Gastrocnemius medialis (tissue), 4 donors: ENCODE measurements at regions not wholly inside any gene's neighbourhood (a gene's known extent, or its start where the extent isn't known, plus 50 kb on each side); places are given as distances from the start of the nearest gene placed in this dataset.

ENCODE experiments used
- POLR2A ChIP-seq, 2 donors: fragments of 450-650 bp; IDR thresholded peaks; one replicate each; pipeline ENCODE4 v1.6.1; 2017; ENCODE audit warnings: antibody characterized with exemption in 2 of 2, mild to moderate bottlenecking in 2 of 2, moderate library complexity in 2 of 2
- TF ChIP-seq, protein P1 (sequence below), 5 experiments: fragments of 450-650 bp in 3 of 5; fragments of 200-600 bp in 2 of 5; sonication (generic) in 2 of 5; IDR thresholded peaks in 4 of 5; conservative IDR thresholded peaks in 1 of 5; 1 replicate in 4 of 5; 2 replicates in 1 of 5; pipeline ENCODE4 v1.5.1; 2016 to 2019; ENCODE audit warnings: antibody characterized with exemption in 5 of 5, mild to moderate bottlenecking in 3 of 5, moderate library complexity in 3 of 5

DNA sequence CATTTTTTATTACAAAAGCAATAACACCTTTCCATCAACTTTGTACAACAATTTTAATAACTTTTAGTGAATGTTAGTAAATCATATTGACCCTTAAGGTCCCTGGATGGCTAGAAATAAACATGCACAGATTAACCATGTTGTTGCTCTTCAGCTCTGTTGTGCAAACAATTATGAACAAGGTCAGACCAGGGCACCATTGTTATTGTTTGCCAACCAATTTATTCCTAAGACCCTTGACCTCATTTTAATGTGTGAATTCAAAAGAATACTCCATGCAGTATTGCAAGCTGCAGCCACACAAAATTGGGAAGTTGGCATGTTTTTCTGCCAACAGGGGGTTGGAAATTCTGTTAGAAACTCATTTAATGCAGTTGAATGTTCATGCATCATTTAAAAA is 426.6 kb upstream of the MAP3K7 start:
- TF ChIP-seq POLR2A (IDR thresholded peaks at IDR 0.05), result no peak
- TF ChIP-seq, protein P1, sequence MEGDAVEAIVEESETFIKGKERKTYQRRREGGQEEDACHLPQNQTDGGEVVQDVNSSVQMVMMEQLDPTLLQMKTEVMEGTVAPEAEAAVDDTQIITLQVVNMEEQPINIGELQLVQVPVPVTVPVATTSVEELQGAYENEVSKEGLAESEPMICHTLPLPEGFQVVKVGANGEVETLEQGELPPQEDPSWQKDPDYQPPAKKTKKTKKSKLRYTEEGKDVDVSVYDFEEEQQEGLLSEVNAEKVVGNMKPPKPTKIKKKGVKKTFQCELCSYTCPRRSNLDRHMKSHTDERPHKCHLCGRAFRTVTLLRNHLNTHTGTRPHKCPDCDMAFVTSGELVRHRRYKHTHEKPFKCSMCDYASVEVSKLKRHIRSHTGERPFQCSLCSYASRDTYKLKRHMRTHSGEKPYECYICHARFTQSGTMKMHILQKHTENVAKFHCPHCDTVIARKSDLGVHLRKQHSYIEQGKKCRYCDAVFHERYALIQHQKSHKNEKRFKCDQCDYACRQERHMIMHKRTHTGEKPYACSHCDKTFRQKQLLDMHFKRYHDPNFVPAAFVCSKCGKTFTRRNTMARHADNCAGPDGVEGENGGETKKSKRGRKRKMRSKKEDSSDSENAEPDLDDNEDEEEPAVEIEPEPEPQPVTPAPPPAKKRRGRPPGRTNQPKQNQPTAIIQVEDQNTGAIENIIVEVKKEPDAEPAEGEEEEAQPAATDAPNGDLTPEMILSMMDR (IDR thresholded peaks at IDR 0.05 in 4 of 5, conservative IDR thresholded peaks at IDR 0.05 in 1 of 5), result no peak
